Endothelial cell (in vitro differentiated cells): ENCODE measurements at regions not wholly inside any gene's neighbourhood (a gene's known extent, or its start where the extent isn't known, plus 50 kb on each side); places are given as distances from the start of the nearest gene placed in this dataset.

Experiments
- DNase-seq: peaks from one replicate; pipeline ENCODE4 v3.0.0; 2021; ENCODE audit warnings: low spot score
- H3K27ac Mint-ChIP-seq: one replicate; pipeline ENCODE4 v1.8.0; 2021; ENCODE audit warnings: mixed read lengths, inconsistent platforms; ENCODE audit not compliant: unreplicated experiment
- H3K27me3 Mint-ChIP-seq: one replicate; pipeline ENCODE4 v1.8.0; 2021; ENCODE audit warnings: mild to moderate bottlenecking, moderate library complexity, mixed read lengths, inconsistent platforms; ENCODE audit not compliant: unreplicated experiment
- H3K36me3 Mint-ChIP-seq: one replicate; pipeline ENCODE4 v1.8.0; 2021; ENCODE audit warnings: mild to moderate bottlenecking, low read depth, mixed read lengths, inconsistent platforms; ENCODE audit not compliant: unreplicated experiment
- H3K4me1 Mint-ChIP-seq: one replicate; pipeline ENCODE4 v1.8.0; 2021; ENCODE audit warnings: mild to moderate bottlenecking, mixed read lengths, inconsistent platforms; ENCODE audit not compliant: unreplicated experiment
- H3K4me3 Mint-ChIP-seq: one replicate; pipeline ENCODE4 v1.8.0; 2021; ENCODE audit warnings: mild to moderate bottlenecking, mixed read lengths, inconsistent platforms; ENCODE audit not compliant: unreplicated experiment
- H3K9me3 Mint-ChIP-seq: one replicate; pipeline ENCODE4 v1.8.0; 2021; ENCODE audit warnings: mixed read lengths, inconsistent platforms; ENCODE audit not compliant: unreplicated experiment
- CTCF ChIP-seq: fragments of 200-600 bp; sonication (generic); IDR thresholded peaks from one replicate; pipeline ENCODE4 v1.5.0; 2021; ENCODE audit warnings: antibody characterized with exemption; ENCODE audit not compliant: unreplicated experiment

GRCh38 chr13:44664308-44664707 is 88.2 kb upstream of the TSC22D1 start:
- H3K4me3 Mint-ChIP-seq, result no peak overlapping the region
- peaks cover 2% of the 10 kb centered on the region for H3K27me3 Mint-ChIP-seq
- TF ChIP-seq CTCF, result no peak
- H3K36me3 Mint-ChIP-seq, result no peaks in the 10 kb centered on the region
- no peak for DNase-seq
- H3K27ac Mint-ChIP-seq, result no peak overlapping the region
- H3K4me1 Mint-ChIP-seq, result no peaks in the 10 kb centered on the region
- H3K9me3 Mint-ChIP-seq, result no peaks in the 10 kb centered on the region

GRCh38 chr13:44662515-44662914 is 86.4 kb upstream of the TSC22D1 start:
- Mint-ChIP-seq H3K36me3 (no peaks in the 10 kb centered on the region), H3K9me3 (no peaks in the 10 kb centered on the region), H3K4me3 (no peak overlapping the region), H3K27ac (no peak overlapping the region), H3K4me1 (no peaks in the 10 kb centered on the region), H3K27me3 (peaks cover 2% of the 10 kb centered on the region)
- no peak for DNase-seq
- no peak for TF ChIP-seq CTCF

- H3K9me3 Mint-ChIP-seq, result no peaks in the 10 kb centered on the region
- peaks cover 2% of the 10 kb centered on the region for H3K27me3 Mint-ChIP-seq
Observed at GRCh38 chr13:44661936-44662335, 85.8 kb upstream of the TSC22D1 start.

DNA sequence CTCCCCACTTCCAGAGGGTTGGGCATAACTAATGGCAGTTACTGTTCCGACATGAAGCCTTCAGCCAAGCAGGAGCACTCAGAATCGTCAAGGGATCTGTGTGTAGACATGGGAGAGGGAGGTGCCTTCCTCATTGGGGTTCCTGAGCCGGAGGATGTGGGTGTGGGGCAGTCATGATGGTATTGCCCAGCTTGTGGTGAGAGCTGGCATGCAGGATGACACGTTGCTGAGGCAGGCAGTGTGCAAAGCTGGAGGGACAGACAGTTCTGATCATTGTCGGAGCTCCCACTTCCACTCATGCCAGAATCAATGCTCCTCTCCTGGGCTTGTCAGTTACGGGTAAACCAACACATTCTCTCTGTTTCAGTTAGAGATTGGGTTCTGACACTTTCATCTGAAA is 83.9 kb upstream of the TSC22D1 start:
- DNase-seq, result no peak
- no peaks in the 10 kb centered on the region for H3K36me3 Mint-ChIP-seq
- no peaks in the 10 kb centered on the region for H3K9me3 Mint-ChIP-seq
- peaks cover 2% of the 10 kb centered on the region for H3K27me3 Mint-ChIP-seq
- no peak overlapping the region for H3K4me3 Mint-ChIP-seq
- no peaks in the 10 kb centered on the region for H3K4me1 Mint-ChIP-seq
- TF ChIP-seq CTCF, result no peak
- no peak overlapping the region for H3K27ac Mint-ChIP-seq

More at GRCh38 chr13:44661936-44662335, 85.8 kb upstream of the TSC22D1 start:
- no peak for TF ChIP-seq CTCF
- Mint-ChIP-seq H3K27ac (no peak overlapping the region), H3K36me3 (no peaks in the 10 kb centered on the region), H3K4me1 (no peaks in the 10 kb centered on the region), H3K4me3 (no peak overlapping the region)
- DNase-seq, result no peak

DNA sequence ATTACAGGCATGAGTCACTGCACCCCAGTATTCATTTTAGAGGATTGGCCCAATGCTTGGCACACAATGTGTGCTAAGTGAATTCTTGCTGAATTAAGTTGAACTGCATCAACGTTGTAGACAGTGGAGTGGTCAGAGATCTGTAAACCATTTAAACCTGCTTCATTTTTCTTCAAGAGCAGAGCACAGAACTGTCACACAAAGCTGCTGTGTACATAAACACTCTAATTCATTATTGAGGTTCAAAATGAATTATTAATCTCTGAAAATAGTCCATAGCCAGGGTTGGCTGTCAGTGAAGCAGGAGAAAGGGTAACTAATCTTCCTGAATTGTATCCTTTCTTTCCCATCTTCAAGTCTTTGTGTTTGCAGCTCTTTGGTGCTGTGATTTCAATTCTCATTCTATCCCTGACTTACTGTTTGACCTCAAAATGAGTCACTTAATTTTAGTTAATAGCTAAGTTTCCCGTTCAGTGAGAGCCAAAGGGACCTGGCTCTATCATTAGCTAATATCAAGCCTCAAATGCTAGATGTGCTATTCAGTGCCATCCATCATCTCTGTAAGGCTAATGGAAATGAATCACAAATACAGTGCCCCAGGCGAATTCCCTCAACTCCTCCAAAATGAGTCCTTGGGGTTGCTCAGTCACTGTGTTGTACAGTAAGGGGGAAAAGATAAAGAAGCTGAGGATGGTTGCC is 77.0 kb upstream of the TSC22D1 start:
- peaks cover 11% of the 10 kb centered on the region for H3K4me1 Mint-ChIP-seq
- no peak overlapping the region for H3K27ac Mint-ChIP-seq
- H3K36me3 Mint-ChIP-seq, result no peaks in the 10 kb centered on the region
- H3K9me3 Mint-ChIP-seq, result no peaks in the 10 kb centered on the region
- peaks cover 2% of the 10 kb centered on the region for H3K27me3 Mint-ChIP-seq
- H3K4me3 Mint-ChIP-seq, result no peak overlapping the region
- TF ChIP-seq CTCF, result no peak
- DNase-seq, result no peak
